ENCODE measurements at regions not wholly inside any gene's neighbourhood (a gene's known extent, or its start where the extent isn't known, plus 50 kb on each side); places are given as distances from the start of the nearest gene placed in this dataset.

- no peak overlapping the region for H3K4me3 ChIP-seq (ENCODE audit: low read depth in 2 of 2, low read length in 2 of 2)
- no peaks in the 10 kb centered on the region for H3K27me3 ChIP-seq (ENCODE audit: control insufficient read depth, insufficient read depth, low read length)
- ChIA-PET POLR2A (no interaction called here), CTCF (no interaction called here)
- in situ Hi-C loops (cut with HindIII; ENCODE audit: low pct_unique_long_range_greater_than_20kb, low sequenced_read_pairs) (no loop called here), intact Hi-C loops (cut with micrococcal nuclease; ENCODE audit: unreplicated experiment) (no loop called here)
- DNase-seq (ENCODE audit: low read depth, low spot score) (no peak), ATAC-seq (no peak)
- H3K4me1 ChIP-seq (ENCODE audit: control insufficient read depth, insufficient read depth, low read length), result no peaks in the 10 kb centered on the region
- no TSS peak for BruUV-seq (replicated peaks)
- no peak overlapping the region for H3K27ac ChIP-seq (ENCODE audit: low read length)
- no peaks in the 10 kb centered on the region for H3K36me3 ChIP-seq (ENCODE audit: control insufficient read depth, insufficient read depth, low read length)
- TF ChIP-seq SIN3A (IDR thresholded peaks at IDR 0.05; ENCODE audit: borderline replicate concordance, insufficient read depth, low read depth, low read length), result no peak
- no peak for TF ChIP-seq POLR2AphosphoS5 (IDR thresholded peaks at IDR 0.05; ENCODE audit: low read depth, low read length)
- no peak for TF ChIP-seq TCF7L2 (IDR thresholded peaks at IDR 0.05; ENCODE audit: low read depth, low read length)
- TF ChIP-seq REST (IDR thresholded peaks at IDR 0.05; ENCODE audit: insufficient read depth in 1 of 2, low read depth in 2 of 2, low read length in 1 of 2), result no peak
- no peak for TF ChIP-seq CTCF (IDR thresholded peaks at IDR 0.05)
- H3K9me3 ChIP-seq (ENCODE audit: control insufficient read depth, insufficient read depth, low read depth, low read length), result no peaks in the 10 kb centered on the region
These were observed 438.4 kb downstream of the SIPA1L2 start for GRCh38 chr1:232191560-232191959.

- TF ChIP-seq CTCF (IDR thresholded peaks at IDR 0.05) (no peak), SIN3A (IDR thresholded peaks at IDR 0.05; ENCODE audit: borderline replicate concordance, insufficient read depth, low read depth, low read length) (no peak), POLR2AphosphoS5 (IDR thresholded peaks at IDR 0.05; ENCODE audit: low read depth, low read length) (no peak), REST (IDR thresholded peaks at IDR 0.05; ENCODE audit: insufficient read depth in 1 of 2, low read depth in 2 of 2, low read length in 1 of 2) (no peak)
- BruUV-seq (replicated peaks), result no TSS peak
- DNase-seq (ENCODE audit: low read depth, low spot score) (no peak), ATAC-seq (no peak)
- CTCF ChIA-PET, result no interaction called here
- Histone ChIP-seq H3K36me3 (ENCODE audit: control insufficient read depth, insufficient read depth, low read length) (no peaks in the 10 kb centered on the region), H3K9me3 (ENCODE audit: control insufficient read depth, insufficient read depth, low read depth, low read length) (no peaks in the 10 kb centered on the region), H3K4me3 (ENCODE audit: low read depth in 2 of 2, low read length in 2 of 2) (no peak overlapping the region), H3K4me1 (ENCODE audit: control insufficient read depth, insufficient read depth, low read length) (no peaks in the 10 kb centered on the region), H3K27ac (ENCODE audit: low read length) (no peak overlapping the region), H3K27me3 (ENCODE audit: control insufficient read depth, insufficient read depth, low read length) (no peaks in the 10 kb centered on the region)
- POLR2A ChIA-PET, result no interaction called here
- in situ Hi-C loops (cut with HindIII; ENCODE audit: low pct_unique_long_range_greater_than_20kb, low sequenced_read_pairs) (no loop called here), intact Hi-C loops (cut with micrococcal nuclease; ENCODE audit: unreplicated experiment) (no loop called here)
These were observed 441.6 kb downstream of the SIPA1L2 start for GRCh38 chr1:232188318-232188717.
